ENCODE measurements at regions not wholly inside any gene's neighbourhood (a gene's known extent, or its start where the extent isn't known, plus 50 kb on each side); places are given as distances from the start of the nearest gene placed in this dataset.

GRCh38 chr2:203813684-203814083, 53.9 kb upstream of the CTLA4 start:
- DNase-seq (ENCODE audit: low read depth): no peak

- DNase-seq (ENCODE audit: low read depth): peak; percentile 42
These were observed 52.7 kb upstream of the CTLA4 start for GRCh38 chr2:203814661-203815540.

DNA sequence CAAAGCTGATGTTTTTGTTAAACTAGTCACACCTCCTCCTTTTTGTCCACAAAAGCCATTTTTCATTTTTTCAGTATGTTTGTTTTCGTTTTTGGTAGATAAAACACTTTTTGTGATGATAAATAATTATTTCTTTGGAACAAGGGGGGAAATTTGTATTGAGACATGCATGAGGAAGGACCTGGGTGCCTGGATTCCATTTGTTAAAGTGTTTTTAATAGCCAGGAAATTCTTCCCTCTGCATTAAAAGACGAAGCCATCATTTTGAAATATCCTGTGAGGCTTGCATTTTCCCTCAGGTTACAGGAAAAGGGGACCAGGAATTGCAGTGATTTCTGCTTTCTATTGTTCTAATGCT, 52.1 kb upstream of the CTLA4 start:
- no peak for DNase-seq (ENCODE audit: low read depth)

GRCh38 chr2:203817147-203817546, 50.4 kb upstream of the CTLA4 start:
- no peak for DNase-seq (ENCODE audit: low read depth)

All from activated T-cell treated with anti-CD3 and anti-CD28 coated beads for 24 hours (primary cell).